Type B pancreatic cell (in vitro differentiated cells): ENCODE measurements at regions not wholly inside any gene's neighbourhood (a gene's known extent, or its start where the extent isn't known, plus 50 kb on each side); places are given as distances from the start of the nearest gene placed in this dataset.
"Not testable (repeated sequence)": the region's sequence is repeated elsewhere in the genome, so short reads cannot be mapped to it uniquely, and the experiment has no call there.

ENCODE experiments used
- DNase-seq: peaks from one replicate; pipeline ENCODE4 v3.0.0; 2021; ENCODE audit warnings: mixed read lengths; ENCODE audit not compliant: unreplicated experiment; ENCODE audit errors: extremely low spot score
- H3K27ac Mint-ChIP-seq: 2 replicates; pipeline ENCODE4 v1.8.0; 2021; ENCODE audit warnings: mild to moderate bottlenecking, mixed read lengths
- H3K27me3 Mint-ChIP-seq: 2 replicates; pipeline ENCODE4 v1.8.0; 2021; ENCODE audit warnings: mixed read lengths
- H3K36me3 Mint-ChIP-seq: 2 replicates; pipeline ENCODE4 v1.8.0; 2021; ENCODE audit warnings: mixed read lengths
- H3K4me1 Mint-ChIP-seq: one replicate; pipeline ENCODE4 v1.8.0; 2021; ENCODE audit warnings: mixed read lengths; ENCODE audit not compliant: unreplicated experiment
- H3K4me3 Mint-ChIP-seq: 2 replicates; pipeline ENCODE4 v1.8.0; 2021; ENCODE audit warnings: mild to moderate bottlenecking, mixed read lengths
- H3K9me3 Mint-ChIP-seq: 2 replicates; pipeline ENCODE4 v1.8.0; 2021; ENCODE audit warnings: mixed read lengths
- CTCF ChIP-seq: fragments of 200-600 bp; sonication (generic); conservative IDR thresholded peaks from 2 replicates; pipeline ENCODE4 v1.5.0; 2021; ENCODE audit warnings: antibody characterized with exemption, mild to moderate bottlenecking

GRCh38 chr15:36008719-36009118 is 462.8 kb upstream of the DPH6 start:
- no peak for TF ChIP-seq CTCF
- Mint-ChIP-seq H3K27ac (no peak overlapping the region), H3K4me1 (peaks cover 3% of the 10 kb centered on the region), H3K36me3 (no peaks in the 10 kb centered on the region), H3K27me3 (no peaks in the 10 kb centered on the region), H3K9me3 (no peaks in the 10 kb centered on the region), H3K4me3 (no peak overlapping the region)
- no peak for DNase-seq

- Mint-ChIP-seq H3K4me3 (no peak overlapping the region), H3K27ac (no peak overlapping the region), H3K36me3 (no peaks in the 10 kb centered on the region), H3K4me1 (peaks cover 8% of the 10 kb centered on the region), H3K9me3 (no peaks in the 10 kb centered on the region), H3K27me3 (peaks cover 7% of the 10 kb centered on the region)
- DNase-seq = no peak
- TF ChIP-seq CTCF = no peak
Measured at GRCh38 chr15:36024031-36024688, 478.2 kb upstream of the DPH6 start.

GRCh38 chr15:36026627-36027283 is 480.8 kb upstream of the DPH6 start:
- Mint-ChIP-seq H3K9me3 (no peaks in the 10 kb centered on the region), H3K27ac (no peak overlapping the region), H3K27me3 (peaks cover 7% of the 10 kb centered on the region), H3K4me3 (no peak overlapping the region), H3K4me1 (peaks cover 8% of the 10 kb centered on the region), H3K36me3 (no peaks in the 10 kb centered on the region)
- DNase-seq = no peak
- TF ChIP-seq CTCF = no peak

GRCh38 chr15:36029606-36030210 is 483.7 kb upstream of the DPH6 start:
- no peak for TF ChIP-seq CTCF
- Mint-ChIP-seq H3K9me3 (no peaks in the 10 kb centered on the region), H3K4me1 (peaks cover under 1% of the 10 kb centered on the region), H3K36me3 (no peaks in the 10 kb centered on the region), H3K27me3 (no peaks in the 10 kb centered on the region), H3K4me3 (no peak overlapping the region), H3K27ac (no peak overlapping the region)
- no peak for DNase-seq

- Mint-ChIP-seq H3K9me3 (peaks cover 7% of the 10 kb centered on the region), H3K36me3 (no peaks in the 10 kb centered on the region), H3K4me3 (no peak overlapping the region), H3K27ac (no peak overlapping the region), H3K27me3 (no peaks in the 10 kb centered on the region), H3K4me1 (no peaks in the 10 kb centered on the region)
- DNase-seq = no peak
- TF ChIP-seq CTCF = no peak
Measured at GRCh38 chr15:36039996-36040572, 494.1 kb upstream of the DPH6 start.

- not testable (repeated sequence) for H3K27me3 Mint-ChIP-seq, H3K9me3 Mint-ChIP-seq, H3K4me3 Mint-ChIP-seq, DNase-seq, H3K36me3 Mint-ChIP-seq, H3K27ac Mint-ChIP-seq
- peaks cover 11% of the 10 kb centered on the region for H3K4me1 Mint-ChIP-seq
Measured at GRCh38 chr15:36047018-36047716, 501.2 kb upstream of the DPH6 start.
